IMR-90 (cell line): ENCODE measurements at regions not wholly inside any gene's neighbourhood (a gene's known extent, or its start where the extent isn't known, plus 50 kb on each side); places are given as distances from the start of the nearest gene placed in this dataset.

Source experiments
- BHLHE40 ChIP-seq: fragments of 150-350 bp; IDR thresholded peaks from 2 replicates; pipeline ENCODE4 v1.6.1; 2016; ENCODE audit warnings: mild to moderate bottlenecking, low read depth, low read length
- CTCF ChIP-seq: conservative IDR thresholded peaks from 2 replicates; pipeline ENCODE4 v1.5.1; 2012; ENCODE audit warnings: mild to moderate bottlenecking, low read depth, low read length, improper control_type of control experiment
- FOS ChIP-seq: fragments of 150-350 bp; IDR thresholded peaks from 2 replicates; pipeline ENCODE4 v1.6.1; 2016; ENCODE audit warnings: low read depth, low read length

- no peak for TF ChIP-seq FOS
- no peak for TF ChIP-seq CTCF
- TF ChIP-seq BHLHE40: no peak
Measured at GRCh38 chr2:53257287-53257686, 510.3 kb upstream of the CHAC2 start.
